ENCODE measurements at regions not wholly inside any gene's neighbourhood (a gene's known extent, or its start where the extent isn't known, plus 50 kb on each side); places are given as distances from the start of the nearest gene placed in this dataset.

GRCh38 chr13:103190841-103191240, 124.6 kb upstream of the SLC10A2 start:
- TF ChIP-seq POLR2A (IDR thresholded peaks at IDR 0.05; ENCODE audit: low read depth, low read length) (no peak), POLR2AphosphoS5 (IDR thresholded peaks at IDR 0.05; ENCODE audit: low read depth, low read length) (no peak), TAF1 (IDR thresholded peaks at IDR 0.05; ENCODE audit: borderline replicate concordance, low read depth, low read length) (no peak)

Data from GM12892 (cell line).